ENCODE measurements at regions not wholly inside any gene's neighbourhood (a gene's known extent, or its start where the extent isn't known, plus 50 kb on each side); places are given as distances from the start of the nearest gene placed in this dataset.

DNA sequence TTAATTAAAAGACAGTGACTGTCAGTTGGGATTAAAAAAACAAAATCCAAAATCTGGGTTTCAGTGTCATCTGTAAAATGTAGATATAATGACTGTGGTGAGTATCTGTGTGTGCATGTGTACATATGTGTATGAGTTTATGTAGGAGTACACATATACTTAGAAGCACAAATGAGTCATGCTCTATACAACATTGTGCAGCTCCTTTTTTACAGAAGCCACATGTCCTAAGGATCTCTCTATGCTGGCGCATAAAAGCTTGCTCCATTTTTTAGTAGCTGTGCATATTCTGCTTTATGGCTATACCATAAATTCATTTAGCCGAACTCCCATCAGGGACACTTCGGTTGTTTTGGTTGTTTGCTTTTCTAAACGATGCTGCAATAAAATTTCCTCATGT, 125.2 kb upstream of the EEF2KMT start:
- TF ChIP-seq POLR2A (IDR thresholded peaks at IDR 0.05; ENCODE audit: borderline replicate concordance, extremely low read depth, insufficient read depth, insufficient read length), result no peak
- no peak for TF ChIP-seq EZH2 (IDR thresholded peaks at IDR 0.05)
- TF ChIP-seq ZNF274 (IDR thresholded peaks at IDR 0.05; ENCODE audit: low read depth, low read length), result no peak
- TF ChIP-seq, protein P1, sequence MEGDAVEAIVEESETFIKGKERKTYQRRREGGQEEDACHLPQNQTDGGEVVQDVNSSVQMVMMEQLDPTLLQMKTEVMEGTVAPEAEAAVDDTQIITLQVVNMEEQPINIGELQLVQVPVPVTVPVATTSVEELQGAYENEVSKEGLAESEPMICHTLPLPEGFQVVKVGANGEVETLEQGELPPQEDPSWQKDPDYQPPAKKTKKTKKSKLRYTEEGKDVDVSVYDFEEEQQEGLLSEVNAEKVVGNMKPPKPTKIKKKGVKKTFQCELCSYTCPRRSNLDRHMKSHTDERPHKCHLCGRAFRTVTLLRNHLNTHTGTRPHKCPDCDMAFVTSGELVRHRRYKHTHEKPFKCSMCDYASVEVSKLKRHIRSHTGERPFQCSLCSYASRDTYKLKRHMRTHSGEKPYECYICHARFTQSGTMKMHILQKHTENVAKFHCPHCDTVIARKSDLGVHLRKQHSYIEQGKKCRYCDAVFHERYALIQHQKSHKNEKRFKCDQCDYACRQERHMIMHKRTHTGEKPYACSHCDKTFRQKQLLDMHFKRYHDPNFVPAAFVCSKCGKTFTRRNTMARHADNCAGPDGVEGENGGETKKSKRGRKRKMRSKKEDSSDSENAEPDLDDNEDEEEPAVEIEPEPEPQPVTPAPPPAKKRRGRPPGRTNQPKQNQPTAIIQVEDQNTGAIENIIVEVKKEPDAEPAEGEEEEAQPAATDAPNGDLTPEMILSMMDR (IDR thresholded peaks at IDR 0.05 in 2 of 3, conservative IDR thresholded peaks at IDR 0.05 in 1 of 3; ENCODE audit: borderline replicate concordance in 1 of 3, insufficient read depth in 1 of 3, low read depth in 2 of 3, low read length in 2 of 3), result no peak
- TF ChIP-seq POLR2AphosphoS5 (IDR thresholded peaks at IDR 0.05; ENCODE audit: low read depth, low read length), result no peak
- no peak for TF ChIP-seq ZFX (IDR thresholded peaks at IDR 0.05)
- no peak for TF ChIP-seq RAD21 (IDR thresholded peaks at IDR 0.05; ENCODE audit: low read depth)
- TF ChIP-seq SIN3A (IDR thresholded peaks at IDR 0.05; ENCODE audit: low read depth), result no peak
- TF ChIP-seq, protein P2, sequence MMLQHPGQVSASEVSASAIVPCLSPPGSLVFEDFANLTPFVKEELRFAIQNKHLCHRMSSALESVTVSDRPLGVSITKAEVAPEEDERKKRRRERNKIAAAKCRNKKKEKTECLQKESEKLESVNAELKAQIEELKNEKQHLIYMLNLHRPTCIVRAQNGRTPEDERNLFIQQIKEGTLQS (IDR thresholded peaks at IDR 0.05), result no peak
- no peak for TF ChIP-seq SP1 (IDR thresholded peaks at IDR 0.05; ENCODE audit: low read depth)
- TF ChIP-seq, protein P3, sequence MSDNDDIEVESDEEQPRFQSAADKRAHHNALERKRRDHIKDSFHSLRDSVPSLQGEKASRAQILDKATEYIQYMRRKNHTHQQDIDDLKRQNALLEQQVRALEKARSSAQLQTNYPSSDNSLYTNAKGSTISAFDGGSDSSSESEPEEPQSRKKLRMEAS (IDR thresholded peaks at IDR 0.05), result no peak
- TF ChIP-seq YY1 (IDR thresholded peaks at IDR 0.05; ENCODE audit: extremely low read depth, insufficient replicate concordance, low read depth, low read length), result no peak
- no peak for TF ChIP-seq CEBPB (IDR thresholded peaks at IDR 0.05; ENCODE audit: low read depth)
- no peak for TF ChIP-seq SRF (IDR thresholded peaks at IDR 0.05; ENCODE audit: low read depth)
